Mesendoderm (in vitro differentiated cells): ENCODE measurements at regions not wholly inside any gene's neighbourhood (a gene's known extent, or its start where the extent isn't known, plus 50 kb on each side); places are given as distances from the start of the nearest gene placed in this dataset.

Source experiments
- DNase-seq: peaks from one replicate; pipeline ENCODE4 v3.0.0; 2013
- H2AK5ac ChIP-seq: 2 replicates; pipeline ENCODE4 v1.6.1; 2013; ENCODE audit warnings: low read length, inconsistent platforms
- H2BK120ac ChIP-seq: 2 replicates; pipeline ENCODE4 v1.6.1; 2013; ENCODE audit warnings: low read depth, mild to moderate bottlenecking, low read length, moderate library complexity, mixed read lengths
- H2BK15ac ChIP-seq: replicated peaks from 2 replicates; pipeline ENCODE4 v1.6.1; 2013; ENCODE audit warnings: low read depth, mild to moderate bottlenecking, moderate library complexity
- H2BK5ac ChIP-seq: 2 replicates; pipeline ENCODE4 v1.6.1; 2013; ENCODE audit warnings: low read length, inconsistent platforms
- H3K18ac ChIP-seq: 2 replicates; pipeline ENCODE4 v1.6.1; 2013; ENCODE audit warnings: mild to moderate bottlenecking, low read length, mixed read lengths
- H3K23ac ChIP-seq: one replicate; pipeline ENCODE4 v1.6.1; 2013; ENCODE audit warnings: low read length
- H3K27ac ChIP-seq: 2 replicates; pipeline ENCODE4 v1.5.1; 2013; ENCODE audit warnings: low read depth, mild to moderate bottlenecking, inconsistent platforms, low read length, moderate library complexity
- H3K27me3 ChIP-seq: 2 replicates; pipeline ENCODE4 v1.6.1; 2013; ENCODE audit warnings: low read length, control low read depth, mild to moderate bottlenecking, inconsistent platforms; ENCODE audit not compliant: insufficient read depth, poor library complexity
- H3K36me3 ChIP-seq: 2 replicates; pipeline ENCODE4 v1.6.1; 2013; ENCODE audit warnings: low read length, inconsistent platforms; ENCODE audit not compliant: control insufficient read depth, insufficient read depth
- H3K4ac ChIP-seq: one replicate; pipeline ENCODE4 v1.6.1; 2013; ENCODE audit warnings: low read depth, mild to moderate bottlenecking, low read length, moderate library complexity
- H3K4me1 ChIP-seq: 2 replicates; pipeline ENCODE4 v1.6.1; 2013; ENCODE audit warnings: low read depth, low read length, inconsistent platforms; ENCODE audit not compliant: control insufficient read depth
- H3K4me2 ChIP-seq: 2 replicates; pipeline ENCODE4 v1.6.1; 2013; ENCODE audit warnings: low read length
- H3K4me3 ChIP-seq: 2 replicates; pipeline ENCODE4 v1.5.1; 2013; ENCODE audit warnings: mild to moderate bottlenecking, low read length
- H3K56ac ChIP-seq: one replicate; pipeline ENCODE4 v1.6.1; 2013; ENCODE audit warnings: low read length
- H3K79me1 ChIP-seq: 2 replicates; pipeline ENCODE4 v1.6.1; 2013; ENCODE audit warnings: low read length, inconsistent platforms
- H3K79me2 ChIP-seq: 2 replicates; pipeline ENCODE4 v1.6.1; 2013; ENCODE audit warnings: mild to moderate bottlenecking, low read length; ENCODE audit not compliant: control insufficient read depth, insufficient read depth
- H3K9ac ChIP-seq: 2 replicates; pipeline ENCODE4 v1.6.1; 2013; ENCODE audit warnings: low read length, inconsistent platforms
- H4K5ac ChIP-seq: one replicate; pipeline ENCODE4 v1.6.1; 2013; ENCODE audit warnings: low read length
- H4K8ac ChIP-seq: one replicate; pipeline ENCODE4 v1.6.1; 2013; ENCODE audit warnings: low read depth, mild to moderate bottlenecking, control low read depth, low read length, moderate library complexity
- WGBS: extraction: QIAGEN DNeasy Blood & Tissue Kit; methylation state at CpG from one replicate; pipeline ENCODE4 v1.1.7; 2013; ENCODE audit warnings: low lambda C conversion rate, missing lambda C conversion rate; ENCODE audit not compliant: insufficient coverage; ENCODE audit errors: extremely low coverage; 5-methylcytosine and 5-hydroxymethylcytosine counted together

GRCh38 chr2:7777668-7778067, 860.5 kb downstream of the RNF144A start:
- no CpG with 5 or more reads among the region's 3 CpGs for WGBS
- no peak overlapping the region for H3K23ac ChIP-seq
- no peak overlapping the region for H3K56ac ChIP-seq
- peak; percentile 22 for DNase-seq
- H2BK120ac ChIP-seq = no peak overlapping the region
- H3K27me3 ChIP-seq = no peaks in the 10 kb centered on the region
- H3K4me3 ChIP-seq = no peak overlapping the region
- no peaks in the 10 kb centered on the region for H3K4me1 ChIP-seq
- H3K4me2 ChIP-seq = no peak overlapping the region
- no peak overlapping the region for H2AK5ac ChIP-seq
- H3K18ac ChIP-seq = no peak overlapping the region
- H3K79me1 ChIP-seq = no peaks in the 10 kb centered on the region
- no peak overlapping the region for H2BK5ac ChIP-seq
- H4K8ac ChIP-seq = no peak overlapping the region
- no peak overlapping the region for H4K5ac ChIP-seq
- no peak overlapping the region for H2BK15ac ChIP-seq
- no peak overlapping the region for H3K9ac ChIP-seq
- no peaks in the 10 kb centered on the region for H3K36me3 ChIP-seq
- no peak overlapping the region for H3K27ac ChIP-seq
- no peaks in the 10 kb centered on the region for H3K79me2 ChIP-seq
- no peak overlapping the region for H3K4ac ChIP-seq

GRCh38 chr2:7780321-7780720, 863.1 kb downstream of the RNF144A start:
- no CpG with 5 or more reads among the region's 5 CpGs for WGBS
- H3K4me2 ChIP-seq = no peak overlapping the region
- DNase-seq = no peak
- no peak overlapping the region for H3K4ac ChIP-seq
- no peaks in the 10 kb centered on the region for H3K27me3 ChIP-seq
- H3K27ac ChIP-seq = no peak overlapping the region
- H3K79me2 ChIP-seq = no peaks in the 10 kb centered on the region
- H4K8ac ChIP-seq = no peak overlapping the region
- H2BK5ac ChIP-seq = no peak overlapping the region
- H3K36me3 ChIP-seq = no peaks in the 10 kb centered on the region
- H3K23ac ChIP-seq = no peak overlapping the region
- no peak overlapping the region for H2BK120ac ChIP-seq
- no peak overlapping the region for H4K5ac ChIP-seq
- H3K79me1 ChIP-seq = no peaks in the 10 kb centered on the region
- H3K56ac ChIP-seq = no peak overlapping the region
- no peak overlapping the region for H3K9ac ChIP-seq
- H2AK5ac ChIP-seq = no peak overlapping the region
- H3K18ac ChIP-seq = no peak overlapping the region
- H2BK15ac ChIP-seq = no peak overlapping the region
- H3K4me1 ChIP-seq = no peaks in the 10 kb centered on the region
- H3K4me3 ChIP-seq = no peak overlapping the region

- no CpG with 5 or more reads among the region's 4 CpGs for WGBS
- H2BK5ac ChIP-seq = no peak overlapping the region
These were observed 868.5 kb downstream of the RNF144A start for GRCh38 chr2:7785700-7786099.

GRCh38 chr2:7788736-7789135, 871.5 kb downstream of the RNF144A start:
- Histone ChIP-seq H2BK120ac (no peak overlapping the region), H2BK15ac (no peak overlapping the region), H3K27me3 (no peaks in the 10 kb centered on the region), H3K9ac (no peak overlapping the region), H3K23ac (no peak overlapping the region), H3K18ac (no peak overlapping the region), H3K79me2 (no peaks in the 10 kb centered on the region), H3K27ac (no peak overlapping the region), H2BK5ac (no peak overlapping the region), H2AK5ac (no peak overlapping the region), H3K79me1 (no peaks in the 10 kb centered on the region), H3K4me1 (no peaks in the 10 kb centered on the region), H3K36me3 (no peaks in the 10 kb centered on the region), H3K4me2 (no peak overlapping the region), H4K8ac (no peak overlapping the region), H4K5ac (no peak overlapping the region), H3K4ac (no peak overlapping the region), H3K56ac (no peak overlapping the region), H3K4me3 (no peak overlapping the region)
- no peak for DNase-seq
- WGBS = no CpG with 5 or more reads among the region's 8 CpGs

More at GRCh38 chr2:7785700-7786099, 868.5 kb downstream of the RNF144A start:
- Histone ChIP-seq H3K79me1 (no peaks in the 10 kb centered on the region), H2BK120ac (no peak overlapping the region), H3K56ac (no peak overlapping the region), H2AK5ac (no peak overlapping the region), H2BK15ac (no peak overlapping the region), H3K4me3 (no peak overlapping the region), H3K9ac (no peak overlapping the region), H3K79me2 (no peaks in the 10 kb centered on the region), H3K23ac (no peak overlapping the region), H3K4ac (no peak overlapping the region), H4K8ac (no peak overlapping the region), H3K4me2 (no peak overlapping the region), H3K36me3 (no peaks in the 10 kb centered on the region), H4K5ac (no peak overlapping the region), H3K4me1 (no peaks in the 10 kb centered on the region), H3K27ac (no peak overlapping the region), H3K27me3 (no peaks in the 10 kb centered on the region), H3K18ac (no peak overlapping the region)
- DNase-seq = no peak

GRCh38 chr2:7792031-7792651, 874.9 kb downstream of the RNF144A start:
- H2BK120ac ChIP-seq = no peak overlapping the region
- no peak overlapping the region for H3K56ac ChIP-seq
- H3K79me1 ChIP-seq = no peaks in the 10 kb centered on the region
- no peaks in the 10 kb centered on the region for H3K4me1 ChIP-seq
- H2AK5ac ChIP-seq = no peak overlapping the region
- H3K36me3 ChIP-seq = no peaks in the 10 kb centered on the region
- H3K9ac ChIP-seq = no peak overlapping the region
- DNase-seq = no peak
- no peaks in the 10 kb centered on the region for H3K79me2 ChIP-seq
- H4K5ac ChIP-seq = no peak overlapping the region
- H4K8ac ChIP-seq = no peak overlapping the region
- H3K4ac ChIP-seq = no peak overlapping the region
- H3K4me3 ChIP-seq = no peak overlapping the region
- no peak overlapping the region for H3K4me2 ChIP-seq
- H2BK15ac ChIP-seq = no peak overlapping the region
- H3K27me3 ChIP-seq = no peaks in the 10 kb centered on the region
- H2BK5ac ChIP-seq = no peak overlapping the region
- WGBS = no CpG with 5 or more reads among the region's 7 CpGs
- H3K18ac ChIP-seq = no peak overlapping the region
- no peak overlapping the region for H3K23ac ChIP-seq
- H3K27ac ChIP-seq = no peak overlapping the region
